Activated CD4-positive, alpha-beta T cell treated with anti-CD3 and anti-CD28 coated beads for 48 hours (primary cell): ENCODE measurements at regions not wholly inside any gene's neighbourhood (a gene's known extent, or its start where the extent isn't known, plus 50 kb on each side); places are given as distances from the start of the nearest gene placed in this dataset.

Experiments
- DNase-seq: peaks from one replicate; pipeline ENCODE4 v3.0.0-alpha.2; 2020

GRCh38 chr2:9103663-9104277, 100.3 kb upstream of the MBOAT2 start:
- DNase-seq = no peak

DNA sequence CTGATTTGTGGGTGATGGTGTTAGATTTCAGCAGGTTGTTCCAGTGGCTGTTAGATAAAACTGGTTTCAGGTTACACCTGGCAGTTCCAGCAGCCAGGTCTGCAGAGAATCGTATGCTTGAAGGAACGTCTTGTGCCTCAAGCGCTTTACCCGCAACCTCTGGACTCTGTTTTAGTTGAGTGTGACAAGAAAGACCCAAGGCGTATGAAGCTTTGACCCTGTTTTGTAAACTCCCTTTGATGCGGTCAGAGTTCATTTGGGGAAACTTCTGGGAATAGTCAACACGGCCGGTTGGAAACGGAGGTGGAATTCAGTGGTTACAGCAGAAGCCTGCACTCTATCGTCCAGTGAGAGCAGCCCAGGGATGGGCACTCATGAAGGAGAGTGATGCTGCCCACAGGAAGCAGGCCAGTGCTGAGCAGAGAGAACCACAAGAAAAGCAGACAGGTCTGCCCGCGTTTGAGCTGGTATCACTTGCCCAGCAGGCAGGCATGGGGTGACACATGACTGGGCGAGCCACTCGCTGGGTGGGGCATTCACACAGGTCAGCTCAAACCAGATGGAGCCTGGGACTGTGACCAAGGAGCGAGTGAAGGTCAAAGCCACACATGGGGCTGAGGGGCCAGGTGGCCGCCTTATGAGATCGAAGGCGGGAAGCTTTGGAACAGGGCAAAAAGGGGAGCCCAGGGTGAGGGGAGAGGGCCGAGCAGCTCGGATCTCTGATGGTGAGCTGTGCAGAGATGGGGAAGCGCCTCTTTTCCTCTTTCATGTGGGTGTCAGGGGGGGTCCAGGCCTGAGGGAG, 99.6 kb upstream of the MBOAT2 start:
- DNase-seq = no peak

- no peak for DNase-seq
Observed at GRCh38 chr2:9101763-9102425, 98.4 kb upstream of the MBOAT2 start.

DNA sequence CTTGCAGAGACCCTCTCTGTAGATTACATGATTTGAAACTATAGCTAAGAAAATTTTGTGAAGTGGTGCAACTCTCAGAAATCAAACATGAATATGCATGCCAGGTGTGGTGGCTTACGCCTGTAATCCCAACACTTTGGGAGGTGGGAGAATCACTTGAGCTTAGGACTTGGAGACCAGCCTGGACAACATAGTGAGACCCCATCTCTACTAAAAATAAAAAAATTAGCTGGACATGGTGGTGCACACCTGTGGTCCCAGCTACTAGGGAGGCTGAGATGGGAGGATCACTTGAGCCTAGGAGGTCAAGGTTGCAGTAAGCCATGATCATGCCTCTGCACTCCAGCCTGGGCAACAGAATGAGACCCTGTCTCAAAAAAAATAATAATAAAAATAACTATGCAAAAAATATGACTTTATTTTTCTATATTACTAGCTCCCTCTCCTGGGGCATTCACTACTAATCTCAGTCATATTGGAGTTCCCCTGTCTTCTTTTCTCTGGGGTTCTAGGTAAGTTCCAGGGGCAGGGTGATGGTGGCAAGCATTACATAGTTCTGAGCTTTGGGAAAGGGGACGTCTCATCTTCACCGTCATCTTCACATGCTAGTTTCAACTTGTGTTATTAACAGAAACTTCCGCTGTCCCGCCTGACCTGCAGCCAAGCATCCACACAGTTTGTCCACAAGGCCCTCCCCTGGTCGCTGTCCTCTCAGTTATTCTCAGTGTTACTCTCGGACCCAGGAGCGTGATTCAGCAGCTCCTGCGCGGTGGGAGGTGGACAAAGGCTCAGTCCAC, 96.8 kb upstream of the MBOAT2 start:
- no peak for DNase-seq

DNA sequence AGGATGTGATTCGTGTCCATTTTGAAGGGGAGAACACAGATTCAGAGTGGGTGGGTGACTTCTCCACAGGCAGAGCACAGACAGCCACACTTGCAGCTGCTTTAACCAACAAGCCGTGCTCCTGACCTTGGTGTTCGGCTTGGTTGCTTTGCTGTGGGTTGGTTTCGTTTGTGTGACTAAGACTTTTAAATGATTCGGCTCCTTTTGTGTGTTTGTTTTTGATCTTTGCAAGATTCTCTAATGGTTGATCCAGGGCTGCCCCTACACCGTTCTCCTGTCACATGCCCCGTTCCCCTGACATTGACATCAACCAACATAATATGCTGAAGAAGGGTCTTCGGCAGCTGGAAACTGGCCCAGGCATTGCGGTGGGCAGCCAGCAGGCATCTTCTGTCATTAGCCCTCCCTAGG, 95.9 kb upstream of the MBOAT2 start:
- DNase-seq = peak; percentile 60

DNA sequence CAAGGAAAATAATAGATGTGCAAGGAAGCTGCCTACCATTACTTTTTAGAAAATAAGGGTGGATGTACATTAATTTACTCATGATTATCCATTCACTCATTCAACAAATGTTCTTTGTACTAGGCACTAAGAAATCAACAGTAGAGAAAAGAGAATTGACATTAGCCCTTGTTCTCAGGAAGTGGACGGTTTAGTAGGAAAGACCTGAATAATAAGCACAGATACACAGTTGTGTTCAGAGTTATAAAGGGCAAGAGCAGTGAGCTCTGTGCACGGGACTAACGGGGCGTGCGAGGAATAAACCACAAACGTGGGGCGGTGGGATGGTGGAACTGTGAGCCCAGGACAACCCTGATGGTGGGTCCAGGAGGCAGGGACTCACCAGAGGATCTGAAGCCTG, 94.4 kb upstream of the MBOAT2 start:
- DNase-seq = no peak

DNA sequence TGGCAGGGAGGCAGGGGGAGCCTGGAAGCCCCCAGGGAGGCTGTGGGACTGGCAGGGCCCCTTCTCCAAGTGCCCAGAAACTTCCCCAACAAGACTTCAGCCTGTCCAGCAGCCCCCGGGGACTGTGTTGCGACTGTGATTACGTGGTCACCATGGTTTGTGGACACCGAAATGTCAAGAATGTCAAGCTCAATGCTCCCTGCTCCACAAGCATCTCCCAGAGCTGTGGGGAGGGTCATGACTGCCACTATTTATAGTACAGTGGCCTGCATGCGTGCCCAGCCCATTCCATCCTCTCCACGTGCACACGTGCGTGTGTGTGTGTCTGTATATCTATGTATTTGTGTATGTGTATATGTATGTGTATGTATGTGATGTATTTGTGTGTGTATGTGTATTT, 93.8 kb upstream of the MBOAT2 start:
- DNase-seq = no peak

GRCh38 chr2:9096761-9097160, 93.3 kb upstream of the MBOAT2 start:
- DNase-seq = no peak

DNA sequence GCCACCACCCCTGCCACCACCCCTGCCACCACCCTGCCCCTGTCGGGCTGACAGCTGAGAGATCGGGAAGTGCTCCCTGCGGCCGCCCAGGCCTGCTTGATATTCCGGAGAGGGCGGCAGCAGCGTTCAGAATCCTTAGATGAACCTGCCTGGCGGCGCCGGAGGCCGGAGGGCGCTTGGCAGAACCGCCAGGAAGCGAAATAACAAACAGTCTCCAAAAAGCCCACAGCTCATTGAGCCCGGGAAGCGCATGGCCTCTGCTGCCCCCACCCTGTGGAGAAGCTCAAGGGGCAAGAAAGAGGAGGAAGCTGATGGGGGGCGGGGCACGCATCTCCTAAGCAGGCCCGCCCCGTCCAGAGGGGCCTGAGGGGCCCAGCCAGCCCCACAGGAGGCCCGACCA, 92.2 kb upstream of the MBOAT2 start:
- DNase-seq = no peak

- no peak for DNase-seq
Observed at GRCh38 chr2:9095226-9095625, 91.7 kb upstream of the MBOAT2 start.

GRCh38 chr2:9094117-9094516, 90.6 kb upstream of the MBOAT2 start:
- no peak for DNase-seq

GRCh38 chr2:9093324-9093723, 89.8 kb upstream of the MBOAT2 start:
- DNase-seq = no peak

DNA sequence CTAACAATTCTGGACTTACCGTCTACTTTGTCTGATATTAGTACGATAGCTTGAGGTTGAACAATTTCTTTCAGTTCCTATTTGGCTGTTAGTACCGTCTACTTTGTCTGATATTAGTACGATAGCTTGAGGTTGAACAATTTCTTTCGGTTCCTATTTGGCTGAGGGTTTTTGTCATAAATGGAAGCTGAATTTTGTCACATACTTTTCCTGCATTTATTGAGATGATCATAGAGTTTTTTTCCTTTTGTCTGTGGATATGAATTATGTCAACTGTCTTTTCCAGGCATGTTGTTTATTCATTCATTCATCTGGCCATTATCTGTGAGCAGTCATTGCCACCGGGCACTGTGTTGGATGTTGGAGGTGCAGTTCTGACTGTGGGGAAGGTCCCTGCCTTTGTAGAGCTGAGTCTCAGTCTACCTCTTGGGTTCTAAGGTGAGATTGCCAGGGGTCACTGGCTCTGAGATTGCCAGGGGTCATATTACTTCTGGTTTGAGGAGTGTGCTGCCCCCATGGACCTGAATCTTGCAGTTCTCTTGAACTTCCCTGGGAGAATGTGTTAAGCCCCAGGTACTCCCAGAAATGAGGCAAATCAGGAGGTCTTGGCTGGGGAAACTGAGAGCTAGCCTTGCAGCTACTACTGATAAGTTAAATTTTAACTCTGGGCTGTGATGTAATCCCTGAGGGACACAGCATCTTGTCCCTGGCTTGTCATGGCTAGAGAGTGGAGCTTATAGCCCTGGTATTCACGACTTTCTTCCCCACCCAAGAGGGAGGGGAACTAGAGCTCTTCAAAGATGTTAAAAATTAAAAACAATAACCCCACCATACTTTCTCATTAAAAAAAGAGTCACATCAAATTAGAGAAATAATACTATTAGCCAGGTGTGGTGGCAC, 89.1 kb upstream of the MBOAT2 start:
- no peak for DNase-seq

GRCh38 chr2:9091811-9092210, 88.3 kb upstream of the MBOAT2 start:
- no peak for DNase-seq

GRCh38 chr2:9089831-9090230, 86.3 kb upstream of the MBOAT2 start:
- DNase-seq = no peak

DNA sequence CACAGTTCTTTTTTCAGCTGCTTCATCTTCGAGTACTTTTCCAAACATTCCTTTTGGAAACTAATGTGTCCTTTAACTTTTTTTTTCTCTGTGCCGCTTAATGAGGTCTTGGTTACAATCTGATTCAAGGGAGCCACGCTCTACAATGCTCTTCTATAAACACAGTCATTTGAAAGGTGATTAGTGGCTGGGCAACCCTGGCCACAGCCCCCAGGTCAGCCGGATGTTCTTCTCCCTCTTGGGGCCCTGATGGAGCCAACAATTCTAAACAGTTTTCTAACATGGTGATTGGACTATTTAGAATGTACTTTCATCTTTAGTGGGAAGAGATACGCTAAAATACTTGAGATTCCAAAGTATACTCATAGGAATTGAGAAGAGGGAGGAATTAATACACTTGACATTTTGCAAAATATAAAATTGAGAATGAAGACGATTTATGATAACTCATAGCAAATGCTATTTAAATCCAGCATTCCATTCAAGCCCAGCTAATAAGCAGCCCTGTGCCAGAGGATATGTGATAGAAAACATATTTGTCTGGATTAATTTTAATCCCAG, 83.7 kb upstream of the MBOAT2 start:
- DNase-seq = no peak

DNA sequence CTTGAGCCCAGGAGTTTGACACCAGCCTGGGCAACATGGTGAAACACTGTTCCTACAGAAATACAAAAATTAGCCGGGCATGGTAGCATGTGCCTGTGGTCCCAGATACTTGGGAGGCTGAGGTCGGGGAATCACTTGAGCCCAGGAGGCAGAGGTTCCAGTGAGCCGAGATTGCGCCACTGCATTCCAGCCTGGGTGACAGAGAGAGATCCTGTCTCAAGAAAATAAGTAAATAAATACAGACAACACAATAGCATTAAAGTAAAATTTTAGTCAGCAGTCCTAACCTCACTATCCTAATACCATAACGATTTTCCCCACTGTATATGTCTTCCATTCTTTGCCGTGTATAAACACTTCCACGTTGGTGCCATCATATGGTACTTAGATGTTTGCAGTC, 83.0 kb upstream of the MBOAT2 start:
- DNase-seq = no peak

DNA sequence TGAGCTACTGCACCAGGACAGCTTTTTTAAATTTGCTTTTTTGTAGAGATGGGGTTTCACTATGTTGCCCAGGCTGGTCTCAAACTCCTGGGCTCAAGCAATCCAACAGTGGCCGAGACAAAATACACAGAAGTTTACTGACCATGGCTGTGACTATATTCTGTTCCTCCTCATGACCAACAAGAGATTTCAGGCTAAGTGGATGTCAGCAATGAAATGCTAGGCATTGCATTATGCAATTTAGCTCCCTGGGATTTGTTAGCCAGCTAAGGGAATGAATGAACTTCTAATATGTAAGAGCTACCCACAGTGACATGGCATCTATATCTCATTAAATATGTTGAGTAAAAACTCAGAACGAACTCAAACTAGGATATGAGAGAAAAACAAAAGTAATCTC, 81.9 kb upstream of the MBOAT2 start:
- no peak for DNase-seq

DNA sequence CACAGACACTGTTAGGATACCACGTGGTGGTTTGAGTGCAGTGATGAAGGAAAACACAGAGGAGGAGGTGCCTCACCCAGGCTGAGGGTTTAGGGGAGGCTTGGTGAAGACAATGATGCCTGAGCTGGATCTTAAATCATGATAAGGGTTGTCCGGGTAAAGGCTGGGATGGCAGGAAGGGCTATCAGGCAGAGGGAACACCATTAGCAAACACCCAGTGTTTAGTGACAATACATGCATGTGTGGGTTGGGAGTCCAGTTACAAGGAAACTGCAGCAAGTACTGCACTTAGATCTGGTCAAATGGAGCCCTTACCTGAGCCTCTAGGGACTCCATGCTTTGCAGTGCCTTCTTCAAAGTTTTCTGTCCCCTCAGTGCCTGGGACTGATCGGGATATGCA, 79.8 kb upstream of the MBOAT2 start:
- DNase-seq = no peak

DNA sequence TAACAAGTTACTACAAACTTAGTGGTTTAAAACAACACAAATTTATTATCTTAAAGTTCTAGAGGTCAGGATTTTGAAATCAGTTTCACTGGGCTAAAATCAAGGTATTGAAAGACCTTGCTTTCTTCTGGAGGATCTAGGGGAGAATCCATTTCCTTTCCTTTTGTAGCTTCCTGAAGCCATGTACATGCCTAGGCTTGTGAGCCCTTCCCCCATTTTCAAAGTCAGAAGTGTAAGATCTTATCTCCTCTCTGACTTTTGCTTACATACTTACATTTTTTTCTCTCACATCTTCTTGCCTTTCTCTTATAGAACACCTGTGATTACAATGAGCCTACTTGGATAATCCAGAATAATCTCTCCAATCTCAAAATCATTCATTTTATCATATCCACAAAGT, 78.7 kb upstream of the MBOAT2 start:
- DNase-seq = no peak

DNA sequence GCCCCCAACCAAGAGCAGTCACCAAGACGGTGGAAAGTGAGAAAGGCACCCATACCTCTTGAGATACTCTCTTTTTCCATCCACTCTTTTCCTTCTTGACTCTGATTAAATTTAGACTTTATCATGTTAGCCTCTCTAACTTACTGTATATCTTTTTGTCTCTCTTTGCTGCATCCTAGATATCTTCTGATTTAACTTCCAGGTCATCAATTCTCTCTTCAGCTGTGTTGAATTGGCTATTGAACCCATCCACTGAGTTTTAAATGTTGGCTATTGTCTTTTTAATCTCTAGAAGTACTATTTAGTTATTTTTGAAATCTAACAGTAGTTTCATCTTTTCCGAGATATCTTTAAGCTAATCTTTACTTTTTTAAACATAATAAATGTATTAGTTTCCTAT, 78.3 kb upstream of the MBOAT2 start:
- DNase-seq = no peak

GRCh38 chr2:9078405-9078804, 74.9 kb upstream of the MBOAT2 start:
- DNase-seq = no peak
